ENCODE measurements at regions not wholly inside any gene's neighbourhood (a gene's known extent, or its start where the extent isn't known, plus 50 kb on each side); places are given as distances from the start of the nearest gene placed in this dataset.

DNA sequence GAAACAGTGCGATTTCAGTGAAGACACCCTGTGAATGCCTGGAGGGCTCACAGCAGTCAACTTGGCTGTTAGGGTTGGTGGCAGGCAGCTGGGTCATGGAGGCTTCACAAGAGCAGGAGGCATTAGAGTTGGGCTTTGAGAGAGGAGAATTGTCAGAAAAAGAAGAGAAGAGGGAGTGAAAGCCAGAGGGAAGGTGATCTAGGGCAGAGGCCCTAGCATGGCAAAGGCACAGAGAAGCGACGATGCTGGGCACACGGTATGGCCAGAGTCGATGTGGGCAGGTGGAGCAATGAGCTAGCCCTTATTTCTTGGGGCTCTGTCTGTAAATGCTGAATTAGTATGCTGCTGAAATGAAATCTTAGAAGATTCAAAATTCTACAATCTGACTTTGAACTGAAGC lies 52.6 kb upstream of the OLFM4 start:
- DNase-seq: no peak

DNA sequence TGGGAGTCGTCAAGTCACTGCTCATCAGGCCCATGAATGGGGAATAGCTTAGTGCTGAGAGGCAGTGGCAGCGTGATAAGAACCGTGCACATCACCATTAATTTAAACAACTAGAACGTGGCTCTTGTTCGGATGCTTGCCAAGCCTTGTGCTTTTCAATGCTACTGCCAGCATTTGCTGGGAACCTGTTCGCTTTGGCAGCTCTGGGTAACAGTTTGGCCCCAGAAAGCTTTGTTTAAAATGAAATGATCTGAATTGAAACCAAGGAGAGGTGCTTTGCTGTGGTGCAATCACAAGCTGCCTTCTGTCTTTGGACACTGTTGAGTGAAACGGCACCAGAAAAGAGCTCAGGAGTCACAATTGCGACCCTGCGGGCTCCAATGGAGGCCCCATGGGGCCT lies 53.5 kb upstream of the OLFM4 start:
- no peak for DNase-seq

DNA sequence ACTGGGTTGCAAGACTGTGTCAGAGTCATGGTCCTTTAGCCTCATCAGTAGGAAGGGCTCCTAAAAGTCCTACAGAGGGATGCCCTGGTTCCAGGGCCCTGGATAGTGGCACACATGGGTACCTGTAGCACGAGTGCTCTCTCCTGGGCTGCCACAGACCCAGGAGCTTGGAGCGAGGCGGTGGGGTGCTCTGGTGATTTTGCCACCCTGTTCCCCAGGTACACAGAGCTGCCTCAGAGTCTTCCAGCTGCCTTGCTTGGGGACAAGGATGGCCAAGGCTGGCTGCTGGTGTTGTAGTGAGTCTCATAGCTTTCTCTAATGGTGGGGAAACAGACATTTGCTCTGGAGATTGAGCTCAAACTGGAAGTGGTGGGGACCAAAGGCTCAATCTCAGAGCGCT lies 53.9 kb upstream of the OLFM4 start:
- no peak for DNase-seq

- no peak for DNase-seq
Measured at GRCh38 chr13:52969373-52969772, 59.2 kb upstream of the OLFM4 start.

- peak; percentile 55 for DNase-seq
Measured at GRCh38 chr13:52968074-52968700, 60.4 kb upstream of the OLFM4 start.

DNA sequence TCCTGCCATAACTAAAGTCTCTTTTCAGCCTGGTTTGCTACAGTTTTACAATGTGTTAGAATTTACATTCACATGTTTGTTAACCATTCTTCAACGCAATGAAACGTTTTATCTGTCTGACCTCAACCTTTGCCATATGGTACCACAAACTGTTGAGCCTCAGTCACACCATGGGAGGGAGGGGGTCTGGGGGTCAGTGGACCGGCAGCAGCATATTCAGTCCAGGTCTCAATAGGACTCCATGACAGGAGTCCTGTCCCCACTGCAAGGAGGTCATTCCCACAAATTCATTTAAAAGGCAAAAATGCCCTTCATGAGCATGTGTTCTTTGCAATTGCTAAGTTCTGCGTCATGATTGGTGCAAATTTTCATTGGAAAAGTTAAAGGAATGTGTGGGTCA lies 66.6 kb upstream of the OLFM4 start:
- no peak for DNase-seq

GRCh38 chr13:52961256-52961910 lies 67.2 kb upstream of the OLFM4 start:
- DNase-seq: no peak

DNA sequence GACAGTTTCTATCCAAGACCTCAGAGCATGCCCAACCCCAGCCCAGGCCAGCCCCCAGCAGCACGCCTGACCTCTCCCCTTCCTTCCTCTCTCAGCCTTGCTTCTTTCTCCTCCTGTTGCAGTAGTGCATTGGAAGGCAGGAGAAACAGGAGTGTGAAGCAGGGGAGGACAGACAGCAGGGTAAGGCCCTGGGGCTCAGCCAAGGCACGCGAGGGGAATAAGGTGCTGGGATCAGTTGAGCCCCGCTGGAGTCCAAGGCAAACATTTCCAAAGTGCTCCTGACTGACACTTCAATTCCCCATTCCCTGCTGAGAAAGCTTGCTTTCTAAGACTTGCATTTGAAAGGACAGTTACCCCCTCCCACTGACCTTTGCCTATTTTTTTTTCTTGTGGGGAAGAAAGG lies 73.1 kb upstream of the OLFM4 start:
- no peak for DNase-seq

DNA sequence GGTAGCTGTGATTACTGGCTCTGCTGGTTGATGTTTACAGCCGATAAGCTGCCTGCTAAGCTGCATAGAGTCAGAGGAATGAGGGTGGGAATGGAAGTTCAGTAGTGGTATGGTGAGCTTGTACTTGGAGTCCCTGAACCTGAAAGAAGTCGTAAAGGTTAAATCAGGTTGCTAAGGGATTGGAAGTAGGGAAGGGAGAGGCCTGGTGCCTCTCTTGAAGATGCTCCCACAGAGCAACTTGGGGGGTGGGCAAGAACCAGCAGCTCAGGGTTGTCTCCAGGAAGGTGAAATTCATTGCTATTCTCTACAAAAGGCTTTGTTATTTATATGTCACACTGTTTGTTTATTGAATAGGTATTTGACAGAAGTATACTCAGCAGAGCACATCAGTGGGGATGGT lies 73.8 kb upstream of the OLFM4 start:
- no peak for DNase-seq

DNA sequence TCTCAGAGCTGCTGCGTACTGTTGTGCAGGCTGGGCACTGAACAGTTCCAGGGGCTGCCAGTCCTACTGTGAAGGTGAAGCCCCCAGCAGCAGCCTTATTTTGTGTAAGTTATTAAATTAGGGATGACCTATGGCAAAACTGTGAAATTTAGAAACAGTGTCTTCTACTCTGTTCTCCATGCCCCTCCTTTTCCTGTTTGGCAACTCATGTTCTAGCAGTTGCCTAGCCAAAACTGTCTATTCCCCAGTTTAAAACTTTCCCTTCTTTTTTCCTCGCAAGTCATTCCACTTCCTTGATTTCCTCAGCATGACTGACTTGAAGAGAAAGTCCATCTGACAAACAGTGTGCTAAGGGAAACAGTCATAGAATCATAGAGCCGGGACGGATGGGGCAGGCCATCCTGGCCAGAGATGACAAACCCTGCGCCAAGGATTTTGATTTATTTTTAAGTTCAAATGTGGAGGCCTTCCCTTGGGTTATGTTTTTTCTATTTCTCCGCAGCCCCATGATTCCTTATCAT lies 78.1 kb upstream of the OLFM4 start:
- no peak for DNase-seq

DNA sequence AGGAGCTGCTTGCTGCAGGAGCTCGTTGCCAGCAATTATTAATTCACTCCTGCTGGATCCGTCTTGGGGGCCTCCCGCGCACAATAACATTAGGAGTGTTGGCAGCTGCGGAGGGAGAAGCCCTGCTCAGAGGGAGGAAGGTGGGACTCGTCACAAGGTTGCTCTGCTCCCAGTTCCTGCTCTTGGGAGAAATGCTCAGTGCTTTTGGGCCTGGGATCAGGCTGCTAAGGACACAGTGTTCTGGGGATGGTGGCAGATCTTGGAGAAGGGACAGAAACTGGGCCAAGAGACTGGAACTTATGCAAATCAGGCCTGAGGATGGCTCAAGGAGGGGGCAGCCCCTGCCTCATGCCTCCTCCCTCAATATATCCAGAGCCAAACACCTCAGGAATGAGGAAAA lies 78.9 kb upstream of the OLFM4 start:
- DNase-seq: no peak

DNA sequence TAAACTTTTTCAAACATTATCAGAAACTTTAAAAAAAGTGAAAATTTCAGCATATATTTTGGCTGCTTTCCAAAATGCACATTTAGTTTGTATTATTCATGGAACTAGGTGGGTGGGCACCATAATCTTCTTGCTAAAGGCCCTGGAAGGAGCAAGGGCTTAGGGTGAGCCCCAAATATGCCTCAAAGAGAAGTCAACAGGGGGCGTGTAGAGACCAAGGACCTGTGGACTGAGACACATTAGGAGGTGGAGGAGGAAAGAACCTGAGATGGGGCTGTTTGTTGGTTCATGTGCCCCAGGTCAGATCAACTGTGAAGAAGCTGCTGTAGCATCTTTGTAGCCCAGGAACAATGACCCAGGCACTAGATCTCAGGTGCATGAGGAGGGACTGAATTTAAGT lies 79.6 kb upstream of the OLFM4 start:
- DNase-seq: no peak

DNA sequence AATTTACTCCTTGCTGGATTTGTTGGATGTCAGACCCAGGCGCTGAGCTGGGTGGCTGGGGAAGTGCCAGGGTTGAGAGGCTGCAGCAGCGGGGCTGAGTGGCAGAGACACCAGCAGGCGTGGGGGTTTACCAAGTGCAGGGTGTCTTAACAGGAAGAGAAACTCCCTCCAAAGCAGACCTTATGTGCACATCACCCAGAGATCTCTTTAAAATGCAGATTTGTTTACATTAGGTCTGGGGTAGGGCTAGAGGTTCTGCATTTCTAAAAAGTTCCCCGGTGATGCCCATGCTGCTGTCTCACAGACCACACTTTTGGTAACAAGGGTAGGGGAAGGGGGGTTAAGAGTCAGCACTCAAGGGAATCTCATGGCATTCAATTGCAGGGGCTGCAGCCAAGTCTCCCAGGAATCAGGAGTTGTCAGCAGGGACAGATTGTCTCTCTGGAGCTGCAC lies 80.7 kb upstream of the OLFM4 start:
- DNase-seq: no peak

- no peak for DNase-seq
Measured at GRCh38 chr13:52945348-52945747, 83.3 kb upstream of the OLFM4 start.

DNA sequence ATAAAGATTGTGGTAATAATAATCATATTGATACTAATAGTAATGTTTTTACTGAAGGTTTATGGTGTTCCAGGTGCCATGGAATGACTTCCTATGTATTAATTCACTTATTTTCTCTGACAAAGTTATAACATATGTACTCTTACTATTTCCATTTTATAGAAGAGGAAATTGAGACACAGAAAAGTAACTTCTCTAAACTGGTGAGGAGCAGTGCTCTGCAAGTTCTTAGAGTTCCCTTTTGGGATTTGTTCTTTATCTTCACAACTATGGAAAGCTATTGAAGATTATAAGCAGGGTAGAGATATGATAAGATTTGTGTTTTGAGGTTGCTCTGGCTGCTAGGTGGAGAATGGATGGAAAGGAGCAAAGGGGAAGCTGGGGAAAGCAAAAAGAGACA lies 83.9 kb upstream of the OLFM4 start:
- no peak for DNase-seq

DNA sequence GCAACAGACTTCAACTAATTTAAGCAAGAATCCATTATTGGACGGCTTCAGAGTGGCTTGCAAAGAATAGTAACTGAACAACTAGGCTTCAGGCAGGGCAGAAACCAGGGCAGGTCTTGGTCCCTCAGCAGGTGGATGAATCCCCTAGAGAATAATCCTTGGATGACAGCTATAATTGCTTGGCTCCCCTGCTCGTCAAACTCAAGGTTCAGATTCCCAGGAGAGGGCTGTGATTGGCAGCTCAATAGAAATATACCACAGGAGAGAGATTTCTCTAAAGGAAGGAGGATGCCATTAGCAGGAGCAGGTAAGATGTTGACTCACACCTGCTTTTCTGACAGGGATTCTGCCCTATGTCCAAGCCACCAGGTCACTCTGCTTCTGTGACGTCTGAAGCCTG lies 89.6 kb upstream of the PCDH8 start:
- no peak for DNase-seq

GRCh38 chr13:52936806-52937205 lies 88.4 kb upstream of the PCDH8 start:
- no peak for DNase-seq

- no peak for DNase-seq
Measured at GRCh38 chr13:52934258-52934657, 85.8 kb upstream of the PCDH8 start.

GRCh38 chr13:52933547-52934210 lies 85.2 kb upstream of the PCDH8 start:
- no peak for DNase-seq

DNA sequence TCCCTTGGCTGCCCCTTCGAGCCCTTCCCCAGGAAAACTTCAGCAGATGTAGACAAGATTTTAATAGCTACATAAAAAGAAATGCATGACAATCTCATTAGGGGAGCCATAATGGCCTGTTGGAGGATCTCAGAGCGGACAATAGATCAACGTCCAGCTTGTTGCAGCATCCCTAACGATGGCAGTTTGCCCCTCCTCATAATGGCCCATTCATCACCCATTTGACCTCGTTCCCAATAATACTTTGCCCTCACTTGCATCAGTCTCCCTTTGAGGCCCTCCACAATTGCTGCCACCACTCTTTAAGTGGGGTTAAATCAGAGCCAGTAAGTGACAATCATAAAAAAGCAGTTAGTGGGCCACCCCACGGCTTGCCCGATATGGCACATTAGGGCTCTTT lies 84.7 kb upstream of the PCDH8 start:
- DNase-seq: no peak

- DNase-seq: no peak
Measured at GRCh38 chr13:52932649-52933048, 84.2 kb upstream of the PCDH8 start.

- DNase-seq: no peak
Measured at GRCh38 chr13:52931539-52932431, 83.3 kb upstream of the PCDH8 start.

GRCh38 chr13:52931131-52931530 lies 82.7 kb upstream of the PCDH8 start:
- DNase-seq: no peak
